SK-N-MC (cell line): ENCODE measurements at regions not wholly inside any gene's neighbourhood (a gene's known extent, or its start where the extent isn't known, plus 50 kb on each side); places are given as distances from the start of the nearest gene placed in this dataset.

Experiments used
- EZH2 ChIP-seq: fragments of 200-600 bp; sonication (generic); IDR thresholded peaks from one replicate; pipeline ENCODE4 v1.6.1; 2017; ENCODE audit warnings: antibody characterized with exemption
- POLR2AphosphoS5 ChIP-seq: IDR thresholded peaks from 2 replicates; pipeline ENCODE4 v1.6.1; 2012; ENCODE audit warnings: mild to moderate bottlenecking, low read depth, low read length, borderline replicate concordance

- TF ChIP-seq EZH2, result no peak
- no peak for TF ChIP-seq POLR2AphosphoS5
Measured at GRCh38 chr3:144763878-144764454, 792.3 kb downstream of the DIPK2A start.
